PC-9 (cell line): ENCODE measurements at regions not wholly inside any gene's neighbourhood (a gene's known extent, or its start where the extent isn't known, plus 50 kb on each side); places are given as distances from the start of the nearest gene placed in this dataset.

ENCODE experiments used
- BruUV-seq: library from RNA; stranded (reverse); fragments of 400-500 nt; replicated peaks from 2 replicates; lab custom pipeline; 2021; lab: Mats Ljungman, UMichigan
- CTCF ChIA-PET: fragments of 300-600 bp; sonication (Branson Sonifier 250); formaldehyde crosslinking; loops from one replicate; lab custom pipeline; 2022; ENCODE audit warnings: antibody characterized with exemption; lab: Charles Lee
- POLR2A ChIA-PET: fragments of 300-600 bp; sonication (Branson Sonifier 250); formaldehyde crosslinking; loops from one replicate; lab custom pipeline; 2022; ENCODE audit warnings: antibody characterized with exemption; ENCODE audit not compliant: unreplicated experiment; lab: Charles Lee
- DNase-seq, 2 experiments: peaks; one replicate each; pipeline versions ENCODE4 v3.0.0 to v3.0.0-alpha.2; 2015 to 2022; ENCODE audit warnings: mixed read lengths in 1 of 2
- H2AFZ ChIP-seq: fragments of 200-600 bp; sonication (generic); 2 replicates; pipeline ENCODE4 v1.8.1; 2017; ENCODE audit warnings: antibody characterized with exemption
- H3F3A ChIP-seq: fragments of 200-600 bp; sonication (generic); 2 replicates; pipeline ENCODE4 v1.8.1; 2017; ENCODE audit warnings: antibody characterized with exemption, mild to moderate bottlenecking, low read depth; ENCODE audit not compliant: insufficient read depth
- H3K27ac ChIP-seq: fragments of 200-600 bp; sonication (generic); 2 replicates; pipeline ENCODE4 v1.6.1; 2016; ENCODE audit warnings: mixed run types
- H3K27me3 ChIP-seq: fragments of 200-600 bp; sonication (generic); 2 replicates; pipeline ENCODE4 v1.6.1; 2016; ENCODE audit warnings: low read depth, mixed run types; ENCODE audit not compliant: insufficient read depth
- H3K36me3 ChIP-seq: fragments of 200-600 bp; sonication (generic); 2 replicates; pipeline ENCODE4 v1.6.1; 2016; ENCODE audit warnings: low read depth, mixed run types
- H3K4me1 ChIP-seq: fragments of 200-600 bp; sonication (generic); replicated peaks from 2 replicates; pipeline ENCODE4 v1.6.1; 2016; ENCODE audit warnings: mixed run types; ENCODE audit not compliant: insufficient read depth
- H3K4me2 ChIP-seq: fragments of 200-600 bp; sonication (generic); 2 replicates; pipeline ENCODE4 v1.6.1; 2017; ENCODE audit warnings: mixed run types
- H3K4me3 ChIP-seq: fragments of 200-600 bp; sonication (generic); 2 replicates; pipeline ENCODE4 v1.6.1; 2016; ENCODE audit warnings: mixed run types
- H3K79me2 ChIP-seq: fragments of 200-600 bp; sonication (generic); 2 replicates; pipeline ENCODE4 v1.6.1; 2017; ENCODE audit warnings: low read depth, mixed run types
- H3K9me2 ChIP-seq: fragments of 200-600 bp; sonication (generic); 2 replicates; pipeline ENCODE4 v1.8.1; 2017; ENCODE audit warnings: mild to moderate bottlenecking; ENCODE audit not compliant: insufficient read depth
- H3K9me3 ChIP-seq: fragments of 200-600 bp; sonication (generic); 2 replicates; pipeline ENCODE4 v1.8.1; 2016; ENCODE audit warnings: low read depth; ENCODE audit not compliant: insufficient read depth
- H4K20me1 ChIP-seq: fragments of 200-600 bp; sonication (generic); 2 replicates; pipeline ENCODE4 v1.8.1; 2017; ENCODE audit not compliant: insufficient read depth
- CTCF ChIP-seq: fragments of 200-600 bp; sonication (generic); conservative IDR thresholded peaks from 2 replicates; pipeline ENCODE4 v1.6.1; 2017; ENCODE audit warnings: mixed run types, antibody characterized with exemption, mild to moderate bottlenecking, moderate library complexity
- EZH2 ChIP-seq: fragments of 200-600 bp; sonication (generic); IDR thresholded peaks from 2 replicates; pipeline ENCODE4 v1.8.0; 2017; ENCODE audit warnings: antibody characterized with exemption, low read depth
- intact Hi-C: fragments of 100-400 bp; cut with micrococcal nuclease; formaldehyde crosslinking; loops from one replicate; pipeline ENCODE4 v1.10.0; 2022; ENCODE audit not compliant: unreplicated experiment

DNA sequence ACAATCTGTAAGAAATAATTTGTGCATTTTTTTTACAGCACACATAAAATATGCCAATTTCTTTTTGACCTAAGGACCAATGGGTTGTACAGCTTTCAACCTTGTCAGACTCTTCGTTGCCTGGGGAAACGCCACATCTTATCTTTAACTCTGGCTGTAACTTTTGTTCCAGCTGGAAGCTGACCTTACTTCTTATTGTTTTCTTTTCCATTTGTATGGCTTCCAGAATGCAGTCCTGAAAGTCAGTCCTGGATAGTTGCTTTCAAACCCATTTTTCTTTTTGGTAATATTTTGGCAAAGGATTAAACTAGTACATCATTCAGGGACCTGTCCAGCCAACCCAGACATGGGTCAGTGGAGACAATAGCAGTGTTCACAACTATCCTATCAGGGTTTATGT lies 686.5 kb upstream of the CDH2 start:
- Histone ChIP-seq H3K79me2 (no peaks in the 10 kb centered on the region), H3K4me2 (no peak overlapping the region), H3K9me2 (no peaks in the 10 kb centered on the region), H4K20me1 (no peaks in the 10 kb centered on the region), H3K4me3 (no peak overlapping the region), H3K27me3 (no peaks in the 10 kb centered on the region), H3K4me1 (no peaks in the 10 kb centered on the region), H3F3A (no peaks in the 10 kb centered on the region), H3K9me3 (no peaks in the 10 kb centered on the region), H3K36me3 (no peaks in the 10 kb centered on the region), H2AFZ (no peak overlapping the region), H3K27ac (no peak overlapping the region)
- ChIA-PET CTCF (no interaction called here), POLR2A (no interaction called here)
- no peak for DNase-seq
- intact Hi-C loops, result no loop called here
- no TSS peak for BruUV-seq
- TF ChIP-seq CTCF (no peak), EZH2 (no peak)

- H3K36me3 ChIP-seq, result no peaks in the 10 kb centered on the region
- DNase-seq, result no peak
- H3F3A ChIP-seq, result no peaks in the 10 kb centered on the region
- no peaks in the 10 kb centered on the region for H3K4me1 ChIP-seq
- BruUV-seq, result no TSS peak
- H3K4me3 ChIP-seq, result no peak overlapping the region
- no peak overlapping the region for H2AFZ ChIP-seq
- no peaks in the 10 kb centered on the region for H3K79me2 ChIP-seq
- no peaks in the 10 kb centered on the region for H4K20me1 ChIP-seq
- H3K4me2 ChIP-seq, result no peak overlapping the region
- TF ChIP-seq EZH2 (no peak), CTCF (no peak)
- CTCF ChIA-PET, result no interaction called here
- no peak overlapping the region for H3K27ac ChIP-seq
- H3K27me3 ChIP-seq, result no peaks in the 10 kb centered on the region
- H3K9me2 ChIP-seq, result no peaks in the 10 kb centered on the region
- intact Hi-C loops, result no loop called here
- POLR2A ChIA-PET, result no interaction called here
- H3K9me3 ChIP-seq, result no peaks in the 10 kb centered on the region
These were observed 681.3 kb upstream of the CDH2 start for GRCh38 chr18:28858248-28858647.

GRCh38 chr18:28855989-28856388 lies 679.1 kb upstream of the CDH2 start:
- Histone ChIP-seq H3K4me3 (no peak overlapping the region), H3K27ac (no peak overlapping the region), H3K4me1 (no peaks in the 10 kb centered on the region), H3K9me2 (no peaks in the 10 kb centered on the region), H3F3A (no peaks in the 10 kb centered on the region), H2AFZ (no peak overlapping the region), H3K9me3 (no peaks in the 10 kb centered on the region), H4K20me1 (no peaks in the 10 kb centered on the region), H3K79me2 (no peaks in the 10 kb centered on the region), H3K4me2 (no peak overlapping the region), H3K27me3 (no peaks in the 10 kb centered on the region), H3K36me3 (no peaks in the 10 kb centered on the region)
- intact Hi-C loops, result no loop called here
- ChIA-PET POLR2A (no interaction called here), CTCF (no interaction called here)
- TF ChIP-seq EZH2 (no peak), CTCF (no peak)
- no peak for DNase-seq
- BruUV-seq, result no TSS peak
